H1 (cell line): ENCODE measurements at regions not wholly inside any gene's neighbourhood (a gene's known extent, or its start where the extent isn't known, plus 50 kb on each side); places are given as distances from the start of the nearest gene placed in this dataset.

Experiments
- CTCF ChIP-seq, 3 experiments: IDR thresholded peaks; 1 replicate in 2 of 3; 2 replicates in 1 of 3; pipeline versions ENCODE4 v1.5.1 to v1.6.1; 2011; ENCODE audit warnings: low read length in 3 of 3, mild to moderate bottlenecking in 3 of 3, inconsistent platforms in 2 of 3, low read depth in 1 of 3, moderate library complexity in 1 of 3; ENCODE audit not compliant: insufficient read depth in 1 of 3; ENCODE audit errors: control extremely low read depth in 1 of 3
- EP300 ChIP-seq, 2 experiments: IDR thresholded peaks; 1 replicate in 1 of 2; 2 replicates in 1 of 2; pipeline ENCODE4 v1.6.1; 2011 to 2012; ENCODE audit warnings: low read depth in 2 of 2, low read length in 2 of 2, mild to moderate bottlenecking in 2 of 2, borderline replicate concordance in 1 of 2, inconsistent platforms in 1 of 2, moderate library complexity in 1 of 2
- GABPA ChIP-seq: IDR thresholded peaks from 2 replicates; pipeline ENCODE4 v1.6.1; 2011; ENCODE audit warnings: mild to moderate bottlenecking, low read length, moderate library complexity, borderline replicate concordance; ENCODE audit not compliant: insufficient read depth
- HDAC2 ChIP-seq, 2 experiments: fragments of 300-600 bp in 1 of 2; sonication (generic) in 1 of 2; IDR thresholded peaks; 2 replicates each; pipeline ENCODE4 v1.6.1; 2011 to 2012; ENCODE audit warnings: low read depth in 2 of 2, low read length in 2 of 2, mild to moderate bottlenecking in 2 of 2, moderate library complexity in 2 of 2, borderline replicate concordance in 1 of 2, inconsistent platforms in 1 of 2
- KDM1A ChIP-seq: fragments of 200-600, 300-600 bp; sonication (generic); IDR thresholded peaks from 2 replicates; pipeline ENCODE4 v1.7.1; 2016; ENCODE audit warnings: mild to moderate bottlenecking, low read length, borderline replicate concordance
- RFX5 ChIP-seq: IDR thresholded peaks from 2 replicates; pipeline ENCODE4 v1.6.1; 2011; ENCODE audit warnings: low read depth, low read length, improper control_type of control experiment, borderline replicate concordance
- SP2 ChIP-seq: IDR thresholded peaks from 2 replicates; pipeline ENCODE4 v1.6.1; 2012; ENCODE audit warnings: mild to moderate bottlenecking, low read length, inconsistent platforms
- TCF12 ChIP-seq: IDR thresholded peaks from 2 replicates; pipeline ENCODE4 v1.6.1; 2011; ENCODE audit warnings: low read depth, mild to moderate bottlenecking, low read length
- ZNF274 ChIP-seq: IDR thresholded peaks from 2 replicates; pipeline ENCODE4 v1.7.0; 2012; ENCODE audit warnings: low read length, borderline replicate concordance; ENCODE audit errors: extremely low read depth

- TF ChIP-seq RFX5 (no peak), KDM1A (no peak), CTCF (IDR thresholded peaks at IDR 0.05; ENCODE audit: control extremely low read depth in 1 of 3, insufficient read depth in 1 of 3, low read depth in 1 of 3, low read length in 3 of 3) (no peak), ZNF274 (no peak), TCF12 (no peak), SP2 (no peak), EP300 (IDR thresholded peaks at IDR 0.05; ENCODE audit: borderline replicate concordance in 1 of 2, low read depth in 2 of 2, low read length in 2 of 2) (no peak), HDAC2 (IDR thresholded peaks at IDR 0.05; ENCODE audit: borderline replicate concordance in 1 of 2, low read depth in 2 of 2, low read length in 2 of 2) (no peak), GABPA (no peak)
These were observed 278.6 kb downstream of the COL12A1 start for GRCh38 chr6:74927299-74927698.
